HPDE6-E6E7 (cell line): ENCODE measurements at regions not wholly inside any gene's neighbourhood (a gene's known extent, or its start where the extent isn't known, plus 50 kb on each side); places are given as distances from the start of the nearest gene placed in this dataset.

Experiments used
- DNase-seq: peaks from one replicate; pipeline ENCODE4 v3.0.0; 2011; ENCODE audit warnings: missing footprints; ENCODE audit errors: extremely low spot score

- DNase-seq, result no peak
These were observed 91.8 kb upstream of the CHST9 start for GRCh38 chr18:27276886-27277285.

DNA sequence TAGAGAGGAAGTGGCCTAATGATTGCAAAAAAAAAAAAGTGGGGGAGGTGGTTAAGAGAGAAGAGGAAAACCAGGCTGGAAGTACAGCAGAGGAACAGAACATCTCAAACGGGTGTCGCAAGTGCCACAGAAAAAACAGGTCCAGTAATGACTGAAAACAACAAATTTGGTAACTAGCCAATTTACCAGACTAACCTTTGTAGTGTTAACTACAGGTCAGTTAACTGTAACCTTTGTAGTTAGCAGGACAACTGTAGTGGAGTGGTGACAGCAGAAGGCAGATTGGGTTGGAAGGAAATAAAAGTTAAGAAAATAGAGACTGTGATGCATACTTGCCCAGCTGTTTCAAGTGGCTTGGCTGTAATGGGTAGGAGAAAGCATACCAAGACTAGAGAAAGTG is 91.4 kb upstream of the CHST9 start:
- DNase-seq, result no peak

- no peak for DNase-seq
These were observed 89.8 kb upstream of the CHST9 start for GRCh38 chr18:27274901-27275300.

DNA sequence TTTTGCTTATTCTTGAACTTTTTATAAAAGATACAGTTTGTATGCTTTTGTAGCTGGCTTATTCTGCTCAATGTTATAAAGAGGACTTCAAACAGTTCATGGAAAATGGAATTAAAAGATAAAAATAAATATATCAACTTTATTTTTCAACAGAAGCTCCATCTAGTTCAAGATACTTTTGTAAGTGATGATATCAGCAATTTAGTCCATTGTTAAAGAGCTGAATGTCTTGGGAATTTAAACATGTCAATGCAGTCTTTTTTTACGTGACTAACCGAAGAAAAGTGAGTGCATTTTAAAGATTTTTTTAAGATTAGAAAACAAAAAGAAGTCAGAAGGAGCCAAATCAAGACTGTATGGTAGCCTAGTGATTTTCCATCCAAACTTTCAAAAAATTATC is 85.4 kb upstream of the CHST9 start:
- DNase-seq, result no peak

- no peak for DNase-seq
These were observed 78.3 kb upstream of the CHST9 start for GRCh38 chr18:27263369-27263768.

DNA sequence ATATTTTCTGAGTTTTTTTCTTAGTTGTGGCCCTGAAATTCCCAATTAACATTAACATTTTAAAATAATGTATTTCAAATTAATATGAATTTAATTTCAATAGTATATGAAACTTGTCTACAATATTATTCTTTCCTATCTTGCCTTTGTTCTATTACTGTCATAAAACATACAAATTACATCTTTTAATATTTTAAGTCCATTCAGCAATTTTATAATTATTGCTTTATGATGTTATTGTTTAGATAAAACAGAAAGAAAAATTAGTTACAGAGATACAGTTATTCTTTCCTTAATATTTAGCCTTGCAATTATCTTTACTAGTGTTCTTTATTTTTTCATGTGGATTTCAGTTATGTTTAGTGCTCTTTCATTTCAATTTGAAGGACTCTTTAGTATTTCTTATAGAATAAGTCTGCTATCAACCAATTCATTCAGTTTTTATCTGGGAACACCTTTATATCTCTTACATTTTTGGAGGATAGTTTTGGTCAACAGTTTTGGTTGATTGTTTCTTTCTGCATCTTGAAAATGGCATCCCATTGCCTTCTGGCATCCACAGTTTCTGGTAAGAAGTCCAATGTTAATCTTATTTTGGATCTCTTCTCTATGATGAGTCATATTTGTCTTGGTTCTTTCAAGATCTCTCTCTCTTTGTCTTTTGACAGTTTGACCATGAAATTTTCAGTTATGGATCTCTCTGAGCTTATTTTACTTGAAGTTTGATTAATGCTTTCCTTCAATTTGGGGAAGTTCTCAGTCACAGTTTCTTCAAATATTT is 76.9 kb upstream of the CHST9 start:
- no peak for DNase-seq

DNA sequence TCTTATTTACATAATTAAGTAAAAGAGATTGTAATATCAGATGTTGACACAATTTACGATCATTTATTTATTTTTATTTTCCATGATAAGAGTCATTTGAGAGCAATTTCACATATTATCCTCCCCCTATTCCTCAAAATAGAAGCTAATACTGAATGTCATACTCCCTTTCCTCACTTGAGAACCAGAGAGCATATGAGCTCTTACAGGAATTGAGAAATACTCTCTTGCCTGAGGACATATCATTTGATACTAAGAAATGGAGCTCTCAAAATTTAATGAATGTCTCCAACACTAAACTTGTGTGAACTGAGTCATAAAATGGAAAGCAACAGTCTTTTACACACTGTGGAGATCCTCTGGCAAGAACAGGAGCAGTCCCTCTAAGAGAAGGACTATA is 68.5 kb upstream of the CHST9 start:
- no peak for DNase-seq

DNA sequence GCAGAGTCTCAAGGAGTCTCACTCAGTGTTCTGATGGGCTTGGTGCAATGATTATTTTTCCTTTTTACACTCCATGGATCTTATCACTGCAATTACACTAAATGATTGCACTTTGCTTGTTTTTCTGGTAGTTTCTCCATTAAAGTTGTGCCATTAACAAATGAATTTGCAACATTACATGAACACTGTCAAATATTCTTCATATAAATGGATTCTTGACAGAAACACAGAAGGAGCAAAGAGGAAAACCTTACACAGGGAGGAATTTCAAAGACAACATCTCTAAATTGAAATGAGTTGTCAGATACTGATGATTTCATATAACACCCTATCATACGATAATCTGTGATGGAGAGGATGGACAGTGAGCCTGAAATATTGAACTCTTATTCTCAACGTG is 65.4 kb upstream of the CHST9 start:
- DNase-seq, result no peak

DNA sequence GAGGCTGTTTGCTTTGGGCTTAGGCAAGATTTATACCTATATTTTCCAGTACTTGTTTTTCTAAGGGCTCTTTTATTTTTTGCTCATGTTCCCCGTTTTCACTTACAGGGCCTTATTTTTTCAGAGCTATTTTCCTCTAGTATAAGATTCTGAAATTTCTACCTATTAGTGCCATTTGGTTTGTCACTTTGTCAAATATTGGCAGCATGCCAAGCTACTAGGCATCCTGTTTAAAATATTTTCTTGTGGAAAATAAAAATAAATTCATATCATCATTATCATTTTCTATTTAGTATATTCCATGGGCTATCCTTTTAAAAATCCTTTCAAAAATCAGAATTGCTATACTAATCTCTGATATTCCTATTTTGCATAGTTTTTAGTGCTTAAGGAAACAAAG is 64.8 kb upstream of the CHST9 start:
- no peak for DNase-seq

- no peak for DNase-seq
These were observed 59.2 kb upstream of the CHST9 start for GRCh38 chr18:27244259-27244658.

GRCh38 chr18:27242392-27243047 is 57.4 kb upstream of the CHST9 start:
- no peak for DNase-seq

DNA sequence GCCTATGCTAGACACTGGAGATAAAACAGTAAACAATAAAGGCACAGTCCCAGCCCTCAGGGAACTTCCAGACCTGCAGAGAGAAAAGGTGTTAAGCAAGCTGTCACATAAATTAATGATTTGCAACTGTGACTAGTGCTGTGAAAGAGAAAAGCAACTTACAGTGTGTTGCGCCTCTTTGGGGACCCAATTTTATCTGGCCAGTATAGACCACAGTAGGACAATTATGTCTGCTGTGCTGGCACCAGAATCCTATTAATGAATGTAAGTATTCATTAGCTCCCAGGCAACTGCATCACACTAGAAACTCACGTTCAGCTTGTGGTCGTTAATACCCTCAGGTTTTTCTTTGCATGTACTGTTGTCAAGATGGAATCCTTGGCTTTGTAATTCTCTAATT is 55.3 kb upstream of the CHST9 start:
- DNase-seq, result no peak

DNA sequence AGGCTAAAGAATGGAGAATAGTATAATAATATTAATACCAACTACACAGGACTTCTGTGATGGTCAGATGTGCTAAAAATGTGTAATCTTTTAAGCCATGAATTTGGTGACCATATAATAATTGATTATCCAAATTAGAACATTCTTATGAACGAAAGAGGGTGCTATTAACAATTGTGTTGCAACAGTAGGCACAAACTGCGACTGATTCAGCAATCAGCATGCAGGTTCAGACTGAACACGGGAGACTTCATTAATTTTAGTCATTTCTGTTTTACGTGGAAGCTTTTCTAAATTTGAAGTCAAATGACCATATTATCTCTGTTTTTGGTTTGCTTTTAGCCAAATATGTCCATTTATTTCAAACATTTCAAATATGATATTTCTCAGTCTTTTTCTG is 54.6 kb upstream of the CHST9 start:
- DNase-seq, result no peak

DNA sequence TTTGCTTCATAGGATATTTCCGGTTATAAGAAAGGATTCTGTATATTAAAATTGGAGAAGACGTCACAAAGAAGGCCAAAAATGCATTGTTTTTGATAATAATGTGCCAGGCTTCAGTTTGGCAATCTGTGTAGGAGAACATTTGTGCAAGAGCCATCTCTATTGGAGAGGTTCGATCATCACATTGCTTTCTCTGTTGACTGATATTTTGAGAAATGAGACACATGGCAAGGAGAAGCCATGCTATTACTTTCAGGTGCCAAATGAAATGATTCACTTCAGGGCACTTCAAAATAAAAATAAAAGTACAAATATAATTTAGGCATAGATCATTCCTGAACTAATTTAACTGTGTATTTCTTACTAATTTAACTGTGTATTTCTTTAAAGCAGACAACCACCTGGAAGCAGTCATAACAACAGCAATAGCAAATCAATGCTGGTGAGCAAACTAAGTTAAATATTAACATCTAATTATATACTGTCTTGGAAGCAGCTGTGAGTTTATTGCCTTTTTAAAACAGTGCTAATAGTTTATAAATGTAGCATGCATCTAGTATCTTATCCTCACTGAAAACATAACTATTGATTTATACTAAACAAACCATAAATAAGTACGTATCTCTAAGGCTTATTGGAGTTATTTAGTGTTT is 50.2 kb upstream of the CHST9 start:
- DNase-seq, result no peak
